ENCODE measurements at regions not wholly inside any gene's neighbourhood (a gene's known extent, or its start where the extent isn't known, plus 50 kb on each side); places are given as distances from the start of the nearest gene placed in this dataset.

- peak; percentile 97 for ATAC-seq
- TF ChIP-seq SNAI2 (CRISPR knock-in tag; IDR thresholded peaks at IDR 0.05) = no peak
Measured at GRCh38 chr18:8988260-8988871, 114.1 kb upstream of the NDUFV2 start.

- TF ChIP-seq ARNTL (CRISPR knock-in tag; IDR thresholded peaks at IDR 0.05; ENCODE audit: borderline replicate concordance, low read depth) = no peak
- ATAC-seq = no peak
Measured at GRCh38 chr18:8989017-8989416, 113.5 kb upstream of the NDUFV2 start.

- TF ChIP-seq CREB5 (CRISPR knock-in tag; IDR thresholded peaks at IDR 0.05; ENCODE audit: low read depth) (no peak), TCF4 (CRISPR knock-in tag; IDR thresholded peaks at IDR 0.05; ENCODE audit: borderline replicate concordance) (no peak), ESRRG (CRISPR knock-in tag; IDR thresholded peaks at IDR 0.05) (no peak), ARNTL (CRISPR knock-in tag; IDR thresholded peaks at IDR 0.05; ENCODE audit: borderline replicate concordance, low read depth) (no peak), ZNF8 (CRISPR knock-in tag; IDR thresholded peaks at IDR 0.05) (no peak), SNAI2 (CRISPR knock-in tag; IDR thresholded peaks at IDR 0.05) (no peak), CSDC2 (CRISPR knock-in tag; IDR thresholded peaks at IDR 0.05) (no peak)
- no peak for ATAC-seq
Measured at GRCh38 chr18:8989855-8990254, 112.6 kb upstream of the NDUFV2 start.

- no peak for TF ChIP-seq ZNF565 (CRISPR knock-in tag; conservative IDR thresholded peaks at IDR 0.05; ENCODE audit: low read depth)
- TF ChIP-seq ZNF70 (CRISPR knock-in tag; IDR thresholded peaks at IDR 0.05) = no peak
- TF ChIP-seq ZC3H10 (CRISPR knock-in tag; IDR thresholded peaks at IDR 0.05) = no peak
- TF ChIP-seq BACH2 (CRISPR knock-in tag; IDR thresholded peaks at IDR 0.05; ENCODE audit: borderline replicate concordance) = no peak
- TF ChIP-seq CSDC2 (CRISPR knock-in tag; IDR thresholded peaks at IDR 0.05) = no peak
- TF ChIP-seq ISL1 (CRISPR knock-in tag; IDR thresholded peaks at IDR 0.05) = no peak
- no peak for TF ChIP-seq ZFP30 (CRISPR knock-in tag; IDR thresholded peaks at IDR 0.05)
- no peak for TF ChIP-seq GLIS3 (CRISPR knock-in tag; IDR thresholded peaks at IDR 0.05)
- TF ChIP-seq POU6F1 (CRISPR knock-in tag; IDR thresholded peaks at IDR 0.05; ENCODE audit: borderline replicate concordance, low read depth) = no peak
- TF ChIP-seq ZNF8 (CRISPR knock-in tag; IDR thresholded peaks at IDR 0.05) = no peak
- TF ChIP-seq ARNTL (CRISPR knock-in tag; IDR thresholded peaks at IDR 0.05; ENCODE audit: borderline replicate concordance, low read depth) = no peak
- no peak for TF ChIP-seq PPARA (CRISPR knock-in tag; IDR thresholded peaks at IDR 0.05; ENCODE audit: borderline replicate concordance)
- no peak for TF ChIP-seq SNAI2 (CRISPR knock-in tag; IDR thresholded peaks at IDR 0.05)
- no peak for TF ChIP-seq TOX (CRISPR knock-in tag; IDR thresholded peaks at IDR 0.05; ENCODE audit: borderline replicate concordance)
- no peak for TF ChIP-seq TSHZ2 (CRISPR knock-in tag; IDR thresholded peaks at IDR 0.05)
- no peak for TF ChIP-seq CSRNP3 (CRISPR knock-in tag; IDR thresholded peaks at IDR 0.05)
- TF ChIP-seq ZFP3 (CRISPR knock-in tag; IDR thresholded peaks at IDR 0.05) = no peak
- no peak for ATAC-seq
Measured at GRCh38 chr18:8990276-8991031, 112.0 kb upstream of the NDUFV2 start.

Data from SK-N-SH treated with all-trans-retinoic acid at 6 μM for 48 hours (cell line).